Heart left ventricle (tissue), 16 donors: ENCODE measurements at regions not wholly inside any gene's neighbourhood (a gene's known extent, or its start where the extent isn't known, plus 50 kb on each side); places are given as distances from the start of the nearest gene placed in this dataset.

Source experiments
- ATAC-seq, 4 donors: fragments of 200-7000 bp; cut with Tn5 transposase; one replicate each; pipeline ENCODE4 v1.9.1; 2020 to 2022; ENCODE audit warnings: moderate library complexity in 4 of 4, mild to moderate bottlenecking in 3 of 4, moderate number of reproducible peaks in 1 of 4
- DNase-seq, 5 donors: peaks; one replicate each; pipeline ENCODE4 v3.0.0-alpha.2; 2020
- H3K27ac ChIP-seq, 12 donors: fragments of 200-600 bp; sonication (generic) in 4 of 12; one replicate each; pipeline versions ENCODE4 v1.5.0 to v1.8.0; 2016 to 2022; ENCODE audit warnings: mild to moderate bottlenecking in 2 of 12
- H3K27me3 ChIP-seq, 9 donors: fragments of 200-600 bp; sonication (generic) in 2 of 9; one replicate each; pipeline versions ENCODE4 v1.5.1 to v1.8.0; 2016 to 2022; ENCODE audit warnings: mild to moderate bottlenecking in 3 of 9
- H3K36me3 ChIP-seq, 9 donors: fragments of 200-600 bp; sonication (generic) in 2 of 9; one replicate each; pipeline versions ENCODE4 v1.5.0 to v1.8.0; 2018 to 2022; ENCODE audit warnings: mild to moderate bottlenecking in 2 of 9
- H3K4me1 ChIP-seq, 12 donors: fragments of 200-600 bp; sonication (generic) in 4 of 12; one replicate each; pipeline versions ENCODE4 v1.5.0 to v1.8.0; 2016 to 2022; ENCODE audit warnings: mild to moderate bottlenecking in 3 of 12
- H3K4me3 ChIP-seq, 12 donors: fragments of 200-600 bp; sonication (generic) in 4 of 12; one replicate each; pipeline versions ENCODE4 v1.5.0 to v1.8.0; 2017 to 2022; ENCODE audit warnings: mild to moderate bottlenecking in 9 of 12, moderate library complexity in 4 of 12
- H3K9me3 ChIP-seq, 12 donors: fragments of 200-600 bp; sonication (generic) in 4 of 12; one replicate each; pipeline versions ENCODE4 v1.5.0 to v1.8.0; 2016 to 2022; ENCODE audit warnings: mild to moderate bottlenecking in 1 of 12
- CTCF ChIP-seq, 12 donors: fragments of 200-600 bp; sonication (generic) in 4 of 12; IDR thresholded peaks; one replicate each; pipeline versions ENCODE4 v1.5.0 to v1.8.0; 2018 to 2022; ENCODE audit warnings: antibody characterized with exemption in 12 of 12, mild to moderate bottlenecking in 5 of 12
- POLR2A ChIP-seq, 2 donors: fragments of 450-650 bp; IDR thresholded peaks; one replicate each; pipeline ENCODE4 v1.6.1; 2017; ENCODE audit warnings: antibody characterized with exemption in 2 of 2, mild to moderate bottlenecking in 2 of 2, moderate library complexity in 2 of 2
- WGBS, 4 donors: extraction: QIAGEN DNeasy Blood & Tissue Kit in 2 of 4; methylation state at CpG; one replicate each; pipeline versions ENCODE4 v1.1.5 to v1.1.7; 2013 to 2018; 5-methylcytosine and 5-hydroxymethylcytosine counted together
- intact Hi-C, 10 donors: fragments of 100-400 bp; cut with DNase I; formaldehyde crosslinking; loops; one replicate each; pipeline versions ENCODE4 v1.11.1 to v1.14.2; 2022
- donor health status: ischemic (EF 13 %, LVEDD 7.1; RV severe dilation, severe dysfunction).
- donor health status: healthy with polysubstance abuse.
- donor health status: DM: no; HTN: yes; CAD: no.
- donor health status: DM: no; HTN: no; CAD: no.
- donor health status: ischemic (EF 25% LVEDD 6.9; RV normal size, moderate dysfunction).
- donor health status: ischemic (EF 25% LVEDD 5.7; RV mildly dilated, moderate dysfunction).
- donor health status: healthy.
- donor health status: DM: yes; HTN: yes; CAD: no.
- donor health status: ischemic (EF 35%, LVEDD 5.7; RV mildly dilated, moderate dysfunction).
- donor health status: nonischemic (EF 11% LVEDD 7.7; RV severe dilation, severe dysfunction).
- donor health status: DM: yes; HTN: yes; CAD: no.
- donor health status: PGD.
- donor health status: ischemic (EF 29% LVEDD 5.4; RV normal size, mild dysfunction).
- donor health status: nonischemic (EF 23%, LVEDD 6.1; RV moderate dilation, normal function).

- H3K4me1 ChIP-seq, result no peaks in the 10 kb centered on the region
- H3K27ac ChIP-seq, result no peak overlapping the region
- H3K27me3 ChIP-seq, result no peaks in the 10 kb centered on the region
- intact Hi-C loops, result no loop called here
- 40 to 73% (median 64%) methylated on average over 4 of the region's 4 CpGs for WGBS, 4 donors
- H3K9me3 ChIP-seq, result peaks cover 0 to 26% (median 7%) of the 10 kb centered on the region in 12 donors
- DNase-seq (no peak), ATAC-seq (no peak)
- H3K4me3 ChIP-seq, result no peak overlapping the region
- TF ChIP-seq CTCF (IDR thresholded peaks at IDR 0.05) (no peak), POLR2A (IDR thresholded peaks at IDR 0.05) (no peak)
- H3K36me3 ChIP-seq, result no peaks in the 10 kb centered on the region
These were observed 112.2 kb upstream of the FMN2 start for GRCh38 chr1:239979456-239979855.

DNA sequence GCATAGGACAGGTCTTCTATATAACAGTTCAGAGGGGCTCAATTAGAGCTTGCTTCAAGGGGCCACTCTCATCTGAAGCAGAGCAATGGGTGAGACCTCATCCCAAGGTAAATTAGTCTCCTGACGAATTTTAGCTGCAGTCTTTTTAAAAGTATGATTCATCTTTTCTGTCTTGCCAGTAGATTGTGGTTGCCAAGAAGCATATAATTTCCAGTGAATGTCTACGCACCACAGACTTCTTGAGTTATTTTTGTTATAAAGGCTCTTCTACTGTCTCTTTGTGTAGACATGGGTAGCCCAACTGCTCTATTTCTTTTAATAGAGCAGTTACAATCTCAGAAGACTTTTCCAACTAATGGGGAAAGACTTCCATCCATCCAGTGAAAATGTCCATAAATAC, 108.9 kb upstream of the FMN2 start:
- H3K27me3 ChIP-seq, result no peaks in the 10 kb centered on the region
- no peak overlapping the region for H3K27ac ChIP-seq
- no peaks in the 10 kb centered on the region for H3K4me1 ChIP-seq
- intact Hi-C loops, result no loop called here
- no peak overlapping the region for H3K4me3 ChIP-seq
- ATAC-seq (no peak), DNase-seq (no peak)
- peaks cover 0 to 40% (median 18%) of the 10 kb centered on the region in 12 donors for H3K9me3 ChIP-seq
- 66 to 82% (median 75%) methylated on average over 2 of the region's 2 CpGs for WGBS, 4 donors
- no peaks in the 10 kb centered on the region for H3K36me3 ChIP-seq
- TF ChIP-seq POLR2A (IDR thresholded peaks at IDR 0.05) (no peak), CTCF (IDR thresholded peaks at IDR 0.05) (no peak)

DNA sequence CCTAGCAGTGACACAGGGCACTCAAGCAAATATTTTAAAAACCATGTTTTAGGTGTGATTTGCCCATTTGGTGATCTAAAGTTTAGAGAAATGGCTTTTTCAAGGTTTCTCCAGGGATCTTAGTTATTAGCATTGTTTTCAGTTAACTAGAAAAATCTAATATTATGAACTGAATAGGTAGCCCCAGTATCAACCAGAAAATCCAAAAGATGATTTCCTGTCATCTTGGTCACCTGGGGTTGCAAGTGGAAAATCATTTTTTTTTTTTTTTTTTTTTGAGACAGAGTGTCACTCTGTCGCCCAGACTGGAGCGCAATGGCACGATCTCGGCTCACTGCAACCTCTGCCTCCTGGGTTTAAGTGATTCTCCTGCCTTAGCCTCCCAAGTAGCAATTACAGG, 106.6 kb upstream of the FMN2 start:
- DNase-seq (no peak), ATAC-seq (no peak)
- TF ChIP-seq POLR2A (IDR thresholded peaks at IDR 0.05) (no peak), CTCF (IDR thresholded peaks at IDR 0.05) (no peak)
- Histone ChIP-seq H3K27me3 (no peaks in the 10 kb centered on the region), H3K4me1 (no peaks in the 10 kb centered on the region), H3K36me3 (no peaks in the 10 kb centered on the region), H3K4me3 (no peak overlapping the region), H3K27ac (no peak overlapping the region), H3K9me3 (peaks cover 0 to 19% (median 2%) of the 10 kb centered on the region in 12 donors)
- WGBS, 4 donors, result 80 to 95% (median 87%) methylated on average over 4 of the region's 4 CpGs
- intact Hi-C loops, result no loop called here

GRCh38 chr1:239987103-239987745, 104.5 kb upstream of the FMN2 start:
- Histone ChIP-seq H3K4me1 (no peaks in the 10 kb centered on the region), H3K4me3 (no peak overlapping the region), H3K27me3 (peaks cover 0 to 7% (median 0%) of the 10 kb centered on the region in 9 donors), H3K36me3 (no peaks in the 10 kb centered on the region), H3K27ac (no peak overlapping the region), H3K9me3 (peaks cover 0 to 18% (median 2%) of the 10 kb centered on the region in 12 donors)
- TF ChIP-seq CTCF (IDR thresholded peaks at IDR 0.05), result peak; percentile 49 to 80 (median 68)
- TF ChIP-seq POLR2A (IDR thresholded peaks at IDR 0.05), result no peak
- DNase-seq (peak in 1 of 5 donors; percentile 25), ATAC-seq (no peak)
- intact Hi-C loops, result no loop called here
- WGBS, 4 donors, result 6 to 14% (median 9%) methylated on average over 2 of the region's 2 CpGs
